Chondrocyte (in vitro differentiated cells): ENCODE measurements at regions not wholly inside any gene's neighbourhood (a gene's known extent, or its start where the extent isn't known, plus 50 kb on each side); places are given as distances from the start of the nearest gene placed in this dataset.

ENCODE experiments used
- DNase-seq: peaks from one replicate; pipeline ENCODE4 v3.0.0; 2021; ENCODE audit warnings: mixed read lengths, low spot score
- H3K27ac Mint-ChIP-seq: one replicate; pipeline ENCODE4 v1.8.0; 2021; ENCODE audit warnings: mild to moderate bottlenecking, moderate library complexity, mixed read lengths; ENCODE audit not compliant: unreplicated experiment
- H3K27me3 Mint-ChIP-seq: 2 replicates; pipeline ENCODE4 v1.8.0; 2021; ENCODE audit warnings: low read depth, mixed read lengths
- H3K36me3 Mint-ChIP-seq: 2 replicates; pipeline ENCODE4 v1.8.0; 2021; ENCODE audit warnings: low read depth, mixed read lengths
- H3K4me1 Mint-ChIP-seq: 2 replicates; pipeline ENCODE4 v1.8.0; 2021; ENCODE audit warnings: low read depth, mild to moderate bottlenecking, mixed read lengths
- H3K4me3 Mint-ChIP-seq: one replicate; pipeline ENCODE4 v1.8.0; 2021; ENCODE audit warnings: mild to moderate bottlenecking, moderate library complexity, mixed read lengths; ENCODE audit not compliant: unreplicated experiment
- H3K9me3 Mint-ChIP-seq: 2 replicates; pipeline ENCODE4 v1.8.0; 2021; ENCODE audit warnings: low read depth, mixed read lengths
- TF ChIP-seq, protein P1 (sequence below): fragments of 200-600 bp; sonication (generic); IDR thresholded peaks from 2 replicates; pipeline ENCODE4 v1.5.0; 2021; ENCODE audit warnings: antibody characterized with exemption, mild to moderate bottlenecking, moderate library complexity

- no peaks in the 10 kb centered on the region for H3K27me3 Mint-ChIP-seq
- no peaks in the 10 kb centered on the region for H3K36me3 Mint-ChIP-seq
- H3K4me3 Mint-ChIP-seq: no peak overlapping the region
- TF ChIP-seq, protein P1, sequence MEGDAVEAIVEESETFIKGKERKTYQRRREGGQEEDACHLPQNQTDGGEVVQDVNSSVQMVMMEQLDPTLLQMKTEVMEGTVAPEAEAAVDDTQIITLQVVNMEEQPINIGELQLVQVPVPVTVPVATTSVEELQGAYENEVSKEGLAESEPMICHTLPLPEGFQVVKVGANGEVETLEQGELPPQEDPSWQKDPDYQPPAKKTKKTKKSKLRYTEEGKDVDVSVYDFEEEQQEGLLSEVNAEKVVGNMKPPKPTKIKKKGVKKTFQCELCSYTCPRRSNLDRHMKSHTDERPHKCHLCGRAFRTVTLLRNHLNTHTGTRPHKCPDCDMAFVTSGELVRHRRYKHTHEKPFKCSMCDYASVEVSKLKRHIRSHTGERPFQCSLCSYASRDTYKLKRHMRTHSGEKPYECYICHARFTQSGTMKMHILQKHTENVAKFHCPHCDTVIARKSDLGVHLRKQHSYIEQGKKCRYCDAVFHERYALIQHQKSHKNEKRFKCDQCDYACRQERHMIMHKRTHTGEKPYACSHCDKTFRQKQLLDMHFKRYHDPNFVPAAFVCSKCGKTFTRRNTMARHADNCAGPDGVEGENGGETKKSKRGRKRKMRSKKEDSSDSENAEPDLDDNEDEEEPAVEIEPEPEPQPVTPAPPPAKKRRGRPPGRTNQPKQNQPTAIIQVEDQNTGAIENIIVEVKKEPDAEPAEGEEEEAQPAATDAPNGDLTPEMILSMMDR: no peak
- peaks cover 10% of the 10 kb centered on the region for H3K9me3 Mint-ChIP-seq
- no peak for DNase-seq
- H3K27ac Mint-ChIP-seq: peak overlapping the region; percentile 82
- H3K4me1 Mint-ChIP-seq: peaks cover 37% of the 10 kb centered on the region
Measured at GRCh38 chr11:23990346-23991164, 506.3 kb upstream of the LUZP2 start.

DNA sequence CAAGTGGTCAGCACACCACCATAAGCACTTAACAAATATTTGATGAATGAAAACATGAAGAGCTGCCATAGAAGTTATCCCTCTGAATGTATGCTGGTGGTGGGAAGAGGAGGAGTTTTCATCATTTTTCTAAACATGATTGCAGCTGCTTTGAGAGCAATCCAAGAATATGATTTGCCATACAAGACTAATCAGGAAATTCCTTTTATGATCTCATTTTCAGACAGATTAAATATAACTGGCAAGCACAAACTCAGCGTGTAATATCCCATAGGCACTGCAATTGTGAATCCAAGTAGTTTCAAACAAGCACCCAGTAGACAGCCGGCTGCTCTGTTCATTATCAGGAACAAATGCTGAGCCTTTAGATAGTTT is 505.7 kb upstream of the LUZP2 start:
- H3K9me3 Mint-ChIP-seq: peaks cover 10% of the 10 kb centered on the region
- TF ChIP-seq, protein P1: no peak
- H3K27ac Mint-ChIP-seq: peak overlapping the region; percentile 82
- peaks cover 37% of the 10 kb centered on the region for H3K4me1 Mint-ChIP-seq
- no peak overlapping the region for H3K4me3 Mint-ChIP-seq
- H3K36me3 Mint-ChIP-seq: peaks cover 1% of the 10 kb centered on the region
- no peak for DNase-seq
- no peaks in the 10 kb centered on the region for H3K27me3 Mint-ChIP-seq

DNA sequence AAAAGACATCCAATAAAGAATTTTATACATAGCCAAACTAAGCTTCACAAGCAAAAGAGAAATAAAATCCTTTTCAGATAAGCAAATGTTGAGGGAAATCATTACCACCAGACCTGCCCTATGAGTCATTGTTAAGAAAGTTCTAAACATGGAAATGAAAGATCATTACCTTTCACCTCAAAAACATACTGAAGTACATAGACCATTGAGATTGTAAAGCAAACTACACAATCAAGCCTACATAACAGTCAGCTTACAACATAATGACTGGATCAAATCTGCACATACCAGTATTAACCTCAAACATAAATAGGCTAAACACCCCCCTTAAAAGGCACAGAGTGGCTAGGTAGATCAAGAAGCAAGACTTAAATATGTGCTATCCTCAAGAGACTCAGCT is 501.0 kb upstream of the LUZP2 start:
- TF ChIP-seq, protein P1: no peak
- H3K9me3 Mint-ChIP-seq: peaks cover 43% of the 10 kb centered on the region
- peaks cover 13% of the 10 kb centered on the region for H3K36me3 Mint-ChIP-seq
- no peaks in the 10 kb centered on the region for H3K27me3 Mint-ChIP-seq
- no peak for DNase-seq
- H3K4me3 Mint-ChIP-seq: no peak overlapping the region
- peaks cover 11% of the 10 kb centered on the region for H3K4me1 Mint-ChIP-seq
- H3K27ac Mint-ChIP-seq: no peak overlapping the region

- TF ChIP-seq, protein P1: no peak
- DNase-seq: no peak
- no peaks in the 10 kb centered on the region for H3K27me3 Mint-ChIP-seq
- no peak overlapping the region for H3K27ac Mint-ChIP-seq
- H3K36me3 Mint-ChIP-seq: peaks cover 13% of the 10 kb centered on the region
- no peak overlapping the region for H3K4me3 Mint-ChIP-seq
- H3K9me3 Mint-ChIP-seq: peaks cover 43% of the 10 kb centered on the region
- H3K4me1 Mint-ChIP-seq: no peaks in the 10 kb centered on the region
Measured at GRCh38 chr11:23997356-23997755, 499.5 kb upstream of the LUZP2 start.

DNA sequence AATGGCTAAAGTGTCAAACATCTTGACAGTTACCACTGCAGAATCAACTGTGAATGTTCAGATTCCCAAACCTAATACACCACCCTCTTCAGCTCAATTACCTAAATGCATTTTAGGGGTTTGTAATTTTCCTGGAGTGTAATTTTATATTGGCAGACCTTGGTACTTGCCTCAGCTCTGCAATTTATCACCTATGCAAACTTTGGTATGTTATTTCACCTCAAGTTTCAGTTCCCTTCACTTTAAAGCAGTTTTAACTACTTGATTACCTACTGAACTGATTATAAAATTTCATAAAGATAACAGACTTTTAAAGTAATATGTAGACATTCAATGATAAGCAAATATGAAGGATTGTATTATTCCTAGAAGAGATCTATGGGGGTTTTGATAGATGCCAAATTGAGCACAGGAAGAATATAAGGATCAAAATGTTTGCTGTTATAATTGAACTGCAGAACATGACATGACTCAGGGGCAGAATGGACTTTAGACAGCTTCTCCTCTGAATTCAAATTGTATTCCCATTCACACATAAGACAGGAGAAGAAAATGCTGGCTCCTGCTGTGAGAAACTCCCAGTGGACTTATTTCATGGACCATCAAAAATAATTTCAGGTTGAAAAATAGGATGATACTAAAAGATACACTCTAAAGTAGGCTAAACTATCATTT is 491.5 kb upstream of the LUZP2 start:
- no peak for DNase-seq
- Mint-ChIP-seq H3K4me1 (peaks cover 6% of the 10 kb centered on the region), H3K9me3 (peaks cover 6% of the 10 kb centered on the region), H3K27me3 (no peaks in the 10 kb centered on the region), H3K4me3 (no peak overlapping the region), H3K27ac (no peak overlapping the region), H3K36me3 (no peaks in the 10 kb centered on the region)
- TF ChIP-seq, protein P1: no peak
